CD4-positive, alpha-beta T cell (primary cell): ENCODE measurements at regions not wholly inside any gene's neighbourhood (a gene's known extent, or its start where the extent isn't known, plus 50 kb on each side); places are given as distances from the start of the nearest gene placed in this dataset.

ENCODE experiments used
- ATAC-seq: fragments of 200-7000 bp; cut with Tn5 transposase; one replicate; pipeline ENCODE4 v1.10.0; 2022; ENCODE audit warnings: mild to moderate bottlenecking; ENCODE audit not compliant: poor library complexity
- CTCF ChIA-PET: fragments of 350-600 bp; sonication (Branson Sonifier 250); formaldehyde crosslinking; loops from one replicate; lab custom pipeline; 2021; ENCODE audit warnings: antibody characterized with exemption, inconsistent platforms; lab: Charles Lee
- POLR2A ChIA-PET: fragments of 350-600 bp; sonication (Branson Sonifier 250); formaldehyde crosslinking; loops from one replicate; lab custom pipeline; 2021; ENCODE audit warnings: antibody characterized with exemption, inconsistent platforms; lab: Charles Lee
- DNase-seq, 14 experiments: peaks; one replicate each; pipeline ENCODE4 v3.0.0-alpha.2; 2013 to 2020; ENCODE audit warnings: mixed read lengths in 2 of 14
- H3K27ac ChIP-seq, 2 donors: one replicate each; pipeline versions ENCODE4 v1.5.1 to v1.7.0; 2013; ENCODE audit warnings: low read length in 2 of 2, low read depth in 1 of 2, mild to moderate bottlenecking in 1 of 2
- H3K27me3 ChIP-seq, 2 experiments: 1 replicate in 1 of 2; 2 replicates in 1 of 2; pipeline versions ENCODE4 v1.6.1 to v1.7.0; 2013; ENCODE audit warnings: low read length in 2 of 2, control low read depth in 1 of 2, mild to moderate bottlenecking in 1 of 2, moderate library complexity in 1 of 2; ENCODE audit not compliant: insufficient read depth in 2 of 2, control insufficient read depth in 1 of 2
- H3K36me3 ChIP-seq: one replicate; pipeline ENCODE4 v1.6.1; 2013; ENCODE audit warnings: low read length, control low read depth; ENCODE audit not compliant: insufficient read depth
- H3K4me1 ChIP-seq: one replicate; pipeline ENCODE4 v1.6.1; 2013; ENCODE audit warnings: low read length, control low read depth; ENCODE audit not compliant: insufficient read depth
- H3K4me3 ChIP-seq: one replicate; pipeline ENCODE4 v1.5.1; 2013; ENCODE audit warnings: mild to moderate bottlenecking, low read length, moderate library complexity
- H3K9me3 ChIP-seq, 2 experiments: 1 replicate in 1 of 2; 2 replicates in 1 of 2; pipeline versions ENCODE4 v1.6.1 to v1.7.0; 2013; ENCODE audit warnings: low read length in 2 of 2, mild to moderate bottlenecking in 2 of 2, control low read depth in 1 of 2, moderate library complexity in 1 of 2; ENCODE audit not compliant: control insufficient read depth in 1 of 2, insufficient read depth in 1 of 2
- H3K27ac Mint-ChIP-seq: one replicate; pipeline ENCODE4 v1.8.0; 2020; ENCODE audit warnings: mixed read lengths
- H3K27me3 Mint-ChIP-seq: one replicate; pipeline ENCODE4 v1.8.0; 2021; ENCODE audit warnings: mixed read lengths
- H3K36me3 Mint-ChIP-seq: one replicate; pipeline ENCODE4 v1.8.0; 2021; ENCODE audit warnings: low read depth, mixed read lengths
- H3K4me1 Mint-ChIP-seq: one replicate; pipeline ENCODE4 v1.8.0; 2021; ENCODE audit warnings: low read depth, mixed read lengths
- H3K4me3 Mint-ChIP-seq: one replicate; pipeline ENCODE4 v1.8.0; 2020; ENCODE audit warnings: mild to moderate bottlenecking, mixed read lengths
- H3K9me3 Mint-ChIP-seq: one replicate; pipeline ENCODE4 v1.8.0; 2020; ENCODE audit warnings: mixed read lengths
- intact Hi-C, 2 experiments: fragments of 100-400 bp; cut with DNase I in 1 of 2; cut with micrococcal nuclease in 1 of 2; formaldehyde crosslinking; loops; one replicate each; pipeline versions ENCODE4 v1.15.1 to v1.9.0; 2023 to 2025; cut with DNase I, micrococcal nuclease
- TF ChIP-seq, protein P1 (sequence below): fragments of 200-600 bp; IDR thresholded peaks from one replicate; pipeline ENCODE4 v1.8.0; 2022; ENCODE audit warnings: antibody characterized with exemption, mild to moderate bottlenecking

DNA sequence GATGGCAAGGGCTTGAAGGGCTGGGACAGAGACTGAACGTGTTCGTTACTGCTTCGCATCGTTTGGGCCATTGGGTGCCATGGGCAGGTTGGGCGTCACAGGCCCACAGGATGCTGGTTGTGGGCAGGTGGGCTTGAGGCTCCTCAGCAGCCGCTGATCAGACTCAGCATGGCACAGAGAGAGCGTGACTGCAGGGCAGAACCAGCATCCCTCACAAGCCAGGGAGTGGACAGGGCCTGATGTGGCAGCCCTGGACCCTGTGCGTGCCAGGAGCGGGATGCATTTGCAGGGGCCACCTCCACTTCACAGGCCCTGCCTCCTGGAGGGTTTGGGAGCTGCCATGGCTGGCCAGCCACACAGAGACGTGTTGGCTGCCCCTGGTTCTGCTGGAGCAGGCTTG is 1228.3 kb downstream of the BRD1 start:
- H3K4me1 ChIP-seq = no peaks in the 10 kb centered on the region
- ATAC-seq = no peak
- CTCF ChIA-PET = no interaction called here
- no peak overlapping the region for H3K27ac ChIP-seq
- Mint-ChIP-seq H3K27ac (no peak overlapping the region), H3K27me3 (no peaks in the 10 kb centered on the region), H3K36me3 (no peaks in the 10 kb centered on the region), H3K9me3 (peaks cover 2% of the 10 kb centered on the region), H3K4me1 (no peaks in the 10 kb centered on the region), H3K4me3 (no peak overlapping the region)
- H3K4me3 ChIP-seq = no peak overlapping the region
- peaks cover 0 to 50% of the 10 kb centered on the region in 2 experiments for H3K9me3 ChIP-seq
- H3K36me3 ChIP-seq = no peaks in the 10 kb centered on the region
- POLR2A ChIA-PET = no interaction called here
- no peak for DNase-seq
- TF ChIP-seq, protein P1, sequence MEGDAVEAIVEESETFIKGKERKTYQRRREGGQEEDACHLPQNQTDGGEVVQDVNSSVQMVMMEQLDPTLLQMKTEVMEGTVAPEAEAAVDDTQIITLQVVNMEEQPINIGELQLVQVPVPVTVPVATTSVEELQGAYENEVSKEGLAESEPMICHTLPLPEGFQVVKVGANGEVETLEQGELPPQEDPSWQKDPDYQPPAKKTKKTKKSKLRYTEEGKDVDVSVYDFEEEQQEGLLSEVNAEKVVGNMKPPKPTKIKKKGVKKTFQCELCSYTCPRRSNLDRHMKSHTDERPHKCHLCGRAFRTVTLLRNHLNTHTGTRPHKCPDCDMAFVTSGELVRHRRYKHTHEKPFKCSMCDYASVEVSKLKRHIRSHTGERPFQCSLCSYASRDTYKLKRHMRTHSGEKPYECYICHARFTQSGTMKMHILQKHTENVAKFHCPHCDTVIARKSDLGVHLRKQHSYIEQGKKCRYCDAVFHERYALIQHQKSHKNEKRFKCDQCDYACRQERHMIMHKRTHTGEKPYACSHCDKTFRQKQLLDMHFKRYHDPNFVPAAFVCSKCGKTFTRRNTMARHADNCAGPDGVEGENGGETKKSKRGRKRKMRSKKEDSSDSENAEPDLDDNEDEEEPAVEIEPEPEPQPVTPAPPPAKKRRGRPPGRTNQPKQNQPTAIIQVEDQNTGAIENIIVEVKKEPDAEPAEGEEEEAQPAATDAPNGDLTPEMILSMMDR = no peak
- intact Hi-C loops = no loop called here
- no peaks in the 10 kb centered on the region for H3K27me3 ChIP-seq

DNA sequence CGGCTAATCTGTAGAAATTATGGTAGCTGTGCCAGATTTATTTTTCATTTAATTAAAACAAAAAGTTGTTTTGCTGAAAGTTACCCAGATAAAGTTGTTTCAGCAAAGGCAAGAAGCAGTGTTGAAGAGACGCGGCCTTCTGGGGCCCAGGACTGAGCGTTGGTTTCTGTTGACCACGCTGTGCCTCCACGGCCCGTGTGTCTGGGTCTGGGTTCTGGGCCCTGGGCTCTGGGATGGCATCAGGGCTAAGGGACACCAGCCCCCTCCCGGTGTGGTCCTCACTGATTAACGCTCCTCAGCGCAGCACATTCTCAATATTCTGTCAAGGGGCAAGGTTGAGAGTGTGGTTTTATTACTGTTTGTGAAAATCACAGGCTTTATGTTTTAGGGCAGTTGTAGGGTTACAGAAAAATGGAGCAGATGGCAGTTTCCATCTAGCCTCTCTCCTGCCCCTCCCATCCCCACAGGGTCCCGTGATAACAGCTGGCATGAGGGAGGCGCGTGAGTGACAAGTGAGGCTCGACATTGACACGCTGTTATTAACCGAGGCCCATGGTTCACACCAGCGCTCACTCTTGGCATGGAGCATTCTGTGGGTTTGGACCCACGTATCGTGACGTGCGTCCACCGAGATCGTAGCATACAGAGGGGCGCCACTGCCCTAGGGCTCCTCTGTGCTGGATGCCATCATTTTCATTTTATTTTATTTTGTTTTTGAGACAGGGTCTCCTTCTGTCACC is 1231.4 kb downstream of the BRD1 start:
- H3K27ac Mint-ChIP-seq = no peak overlapping the region
- H3K4me1 ChIP-seq = no peaks in the 10 kb centered on the region
- no peak for DNase-seq
- ChIA-PET CTCF (no interaction called here), POLR2A (interaction anchor here (0.6 kb wide), 1 partner anchor 645 kb away, joined by 5 read pairs; no protein-coding TSS in a partner anchor)
- H3K27ac ChIP-seq = no peak overlapping the region
- no peaks in the 10 kb centered on the region for H3K36me3 Mint-ChIP-seq
- no peak for ATAC-seq
- TF ChIP-seq, protein P1 = no peak
- H3K9me3 Mint-ChIP-seq = peaks cover 2% of the 10 kb centered on the region
- H3K4me3 Mint-ChIP-seq = no peak overlapping the region
- intact Hi-C loops = no loop called here
- H3K9me3 ChIP-seq = peaks cover 0 to 47% of the 10 kb centered on the region in 2 experiments
- no peaks in the 10 kb centered on the region for H3K36me3 ChIP-seq
- no peak overlapping the region for H3K4me3 ChIP-seq
- no peaks in the 10 kb centered on the region for H3K27me3 Mint-ChIP-seq
- H3K4me1 Mint-ChIP-seq = no peaks in the 10 kb centered on the region
- H3K27me3 ChIP-seq = no peaks in the 10 kb centered on the region

DNA sequence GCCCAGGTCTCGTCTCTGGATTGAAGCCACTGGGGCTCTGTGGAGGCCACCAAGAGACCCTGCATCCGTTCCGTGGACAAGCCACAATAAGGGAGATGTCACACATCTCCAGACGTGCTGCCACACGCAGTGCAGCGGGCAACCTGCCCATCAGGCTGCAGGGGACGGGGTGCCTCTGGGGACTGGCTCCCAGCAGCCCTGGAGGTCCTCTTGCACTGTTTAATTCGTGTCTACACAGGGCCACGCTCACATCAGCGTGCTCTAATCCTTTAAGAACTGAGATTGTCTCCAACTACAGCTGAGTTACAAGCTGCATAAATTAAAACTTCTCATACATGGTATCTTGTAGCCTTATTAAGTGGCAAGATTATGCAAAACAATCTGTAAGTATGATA is 1232.2 kb downstream of the BRD1 start:
- DNase-seq (no peak), ATAC-seq (no peak)
- TF ChIP-seq, protein P1 = no peak
- Histone ChIP-seq H3K27me3 (no peaks in the 10 kb centered on the region), H3K27ac (no peak overlapping the region), H3K9me3 (peaks cover 0 to 44% of the 10 kb centered on the region in 2 experiments), H3K4me1 (no peaks in the 10 kb centered on the region), H3K4me3 (no peak overlapping the region), H3K36me3 (no peaks in the 10 kb centered on the region)
- peaks cover 2% of the 10 kb centered on the region for H3K9me3 Mint-ChIP-seq
- intact Hi-C loops = no loop called here
- no peak overlapping the region for H3K27ac Mint-ChIP-seq
- POLR2A ChIA-PET = interaction anchor here (0.6 kb wide), 1 partner anchor 646 kb away, joined by 5 read pairs; no protein-coding TSS in a partner anchor
- CTCF ChIA-PET = no interaction called here
- no peaks in the 10 kb centered on the region for H3K4me1 Mint-ChIP-seq
- no peak overlapping the region for H3K4me3 Mint-ChIP-seq
- no peaks in the 10 kb centered on the region for H3K27me3 Mint-ChIP-seq
- no peaks in the 10 kb centered on the region for H3K36me3 Mint-ChIP-seq
